ENCODE measurements at regions not wholly inside any gene's neighbourhood (a gene's known extent, or its start where the extent isn't known, plus 50 kb on each side); places are given as distances from the start of the nearest gene placed in this dataset.
A peak's percentile ranks its signal among the peaks of the same experiment; 100 is the strongest.

DNA sequence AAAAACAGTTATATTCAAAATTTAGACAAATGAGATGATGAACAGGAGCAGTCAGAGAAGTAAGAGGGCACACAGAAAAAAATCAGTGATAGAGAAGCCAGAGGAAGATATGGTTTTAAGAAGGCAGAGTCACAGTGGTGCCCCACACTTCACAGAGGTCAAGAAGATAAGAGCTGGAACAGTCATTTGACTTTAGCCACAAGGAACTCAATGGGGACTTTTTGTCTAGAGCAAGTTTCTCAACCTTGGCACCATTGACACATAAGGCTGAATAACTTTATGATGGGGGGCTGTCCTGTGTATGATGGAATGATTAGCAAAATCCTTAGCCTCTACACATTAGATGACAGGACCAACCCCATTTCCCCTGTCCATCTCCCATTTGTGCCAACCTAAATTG lies 172.8 kb upstream of the PLEKHG7 start:
- DNase-seq = no peak

DNA sequence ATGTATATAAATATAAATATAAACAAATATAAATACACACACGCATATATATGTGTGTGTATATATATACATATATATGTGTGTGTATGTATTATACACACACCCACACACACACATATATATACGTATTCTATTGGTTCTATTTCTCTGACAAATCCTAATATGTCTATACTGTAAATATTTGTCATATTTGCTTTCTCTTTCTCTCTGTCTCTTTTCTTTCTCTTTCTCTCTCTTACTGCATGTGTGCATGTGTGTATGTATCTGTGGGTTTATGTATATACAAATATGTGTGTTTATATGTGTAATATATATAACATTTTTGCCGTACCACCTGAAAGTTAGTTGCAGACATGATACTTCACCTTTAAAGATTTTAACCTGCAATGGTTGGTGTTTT lies 174.2 kb upstream of the PLEKHG7 start:
- DNase-seq = no peak

DNA sequence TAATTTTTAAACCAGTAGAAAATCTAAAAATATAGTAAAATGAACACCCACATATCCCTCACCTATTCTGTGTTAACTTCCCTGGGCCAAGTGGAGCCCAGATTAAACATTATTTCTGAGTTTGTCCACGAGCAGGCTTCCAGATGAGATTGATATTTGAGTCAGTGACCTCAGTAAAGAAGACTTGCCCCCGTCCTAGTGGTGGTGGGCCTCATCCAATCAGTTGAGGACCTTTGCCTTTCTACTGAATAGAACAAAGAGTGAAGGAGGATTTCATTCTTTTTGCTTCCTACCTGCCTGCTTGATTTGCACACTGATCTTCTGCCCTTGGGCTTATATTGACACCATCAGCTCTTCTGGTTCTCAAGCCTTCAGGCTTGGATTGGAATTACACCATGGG lies 174.7 kb upstream of the PLEKHG7 start:
- DNase-seq = no peak

DNA sequence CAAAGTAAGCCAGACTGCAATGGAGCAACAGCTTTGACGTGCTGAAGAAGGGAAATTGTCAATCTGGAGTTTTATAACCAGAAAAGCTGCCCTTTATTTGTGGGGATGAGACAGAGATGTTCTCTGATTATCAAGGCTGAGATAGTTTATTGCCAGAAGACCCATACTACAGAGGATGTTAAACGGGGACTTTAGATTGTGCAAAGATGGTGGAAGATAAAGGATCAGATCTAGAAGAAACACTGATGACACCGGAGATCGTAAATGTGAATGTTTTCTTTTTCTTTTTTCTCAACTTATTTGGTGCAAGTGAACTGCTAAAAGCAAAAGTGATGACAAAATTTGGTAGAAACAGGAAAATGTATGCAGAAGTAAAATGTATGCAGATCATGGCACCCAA lies 178.3 kb upstream of the PLEKHG7 start:
- DNase-seq = no peak

DNA sequence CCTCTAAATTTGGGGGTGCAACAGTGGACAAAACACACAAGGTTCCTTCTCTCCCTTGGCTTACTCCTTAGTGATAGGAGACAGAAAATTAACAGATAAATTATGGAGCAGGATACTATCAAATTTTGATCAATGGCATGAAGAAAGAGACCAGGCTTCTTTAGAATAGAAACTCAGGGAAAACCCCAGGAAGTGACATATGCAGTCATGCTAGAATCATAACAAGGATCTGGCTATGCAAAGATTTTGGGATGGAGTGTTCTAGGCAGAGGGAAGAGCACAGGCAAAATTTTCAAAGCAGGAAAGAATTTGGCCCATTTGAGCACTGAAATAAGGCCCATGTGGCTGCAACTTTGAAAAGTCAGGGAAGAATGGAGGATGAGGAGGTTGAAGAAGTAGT lies 182.3 kb upstream of the PLEKHG7 start:
- no peak for DNase-seq

DNA sequence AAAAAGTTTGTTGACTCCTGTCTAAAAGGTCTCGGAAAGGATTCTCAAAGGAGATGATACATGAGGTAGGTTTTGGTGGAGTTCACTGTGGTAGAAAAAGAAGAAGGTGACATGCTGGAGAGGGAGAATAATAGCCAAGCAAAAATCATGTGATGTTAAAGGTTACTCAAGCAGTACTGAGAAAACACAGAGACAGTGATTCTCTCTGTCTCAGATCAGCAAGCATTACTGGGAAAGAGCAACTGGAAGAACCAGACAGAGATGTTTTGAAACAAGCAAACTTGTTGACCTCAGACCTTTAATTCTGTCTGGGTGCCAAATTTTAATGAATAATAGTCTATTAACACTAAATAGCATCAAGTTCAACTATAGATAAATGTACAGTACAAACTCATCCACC lies 183.5 kb upstream of the PLEKHG7 start:
- DNase-seq = no peak

DNA sequence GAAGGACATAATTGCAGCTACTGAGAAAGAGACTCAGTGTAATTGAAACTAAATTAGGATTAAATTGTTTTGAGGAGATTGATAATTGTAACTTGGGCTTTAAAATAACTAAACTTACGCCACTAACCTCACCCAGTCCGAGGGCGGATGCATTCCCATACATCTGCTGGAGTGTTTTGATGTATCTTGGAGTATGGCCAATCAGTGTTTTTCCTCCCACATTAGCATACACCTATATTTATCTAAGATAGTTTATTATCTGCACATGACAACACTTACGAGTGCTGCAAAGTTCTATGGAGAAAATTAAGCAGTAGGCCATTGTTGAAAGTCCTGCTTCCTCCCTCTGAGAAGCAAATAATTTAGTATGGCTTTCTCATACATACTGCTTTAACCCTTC lies 184.7 kb upstream of the PLEKHG7 start:
- no peak for DNase-seq

DNA sequence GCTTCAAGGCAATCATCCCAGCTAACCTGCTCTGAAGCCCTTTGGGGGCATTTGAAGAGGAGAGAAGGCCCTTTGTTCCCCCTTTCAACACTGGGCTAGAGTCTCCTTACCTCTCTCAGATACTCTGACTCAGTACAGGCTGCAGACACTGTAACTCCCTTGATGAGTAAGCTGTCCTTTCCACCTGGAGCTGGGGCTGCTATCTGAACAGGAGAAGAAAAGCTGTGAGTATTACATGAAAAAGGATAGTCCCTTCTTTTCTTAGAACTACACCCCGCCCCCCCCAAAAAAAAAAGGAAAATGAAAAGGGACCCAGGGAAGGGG lies 186.6 kb upstream of the PLEKHG7 start:
- no peak for DNase-seq

DNA sequence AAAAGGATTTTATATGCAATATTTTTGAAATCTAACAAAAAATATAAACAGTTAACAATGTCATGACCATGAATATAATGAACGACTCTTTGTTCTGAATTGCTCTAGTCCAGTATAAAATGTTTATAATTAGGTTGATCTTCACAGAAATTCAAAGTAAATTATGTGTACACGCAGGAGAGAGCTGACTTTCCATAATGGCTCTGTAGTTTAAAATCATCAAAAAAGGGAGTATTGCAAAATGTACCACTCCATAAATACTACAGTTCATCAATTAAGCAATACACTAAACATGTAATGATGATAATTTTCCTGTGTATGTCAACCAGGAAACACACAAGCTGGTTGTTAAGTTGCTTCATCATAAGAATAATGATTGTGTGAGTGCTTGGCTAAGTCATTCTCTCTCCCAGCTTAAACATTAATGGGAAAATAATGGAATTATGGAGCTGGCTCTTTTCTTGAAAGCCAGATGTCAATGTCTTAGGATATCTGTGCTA lies 189.5 kb upstream of the PLEKHG7 start:
- no peak for DNase-seq

DNA sequence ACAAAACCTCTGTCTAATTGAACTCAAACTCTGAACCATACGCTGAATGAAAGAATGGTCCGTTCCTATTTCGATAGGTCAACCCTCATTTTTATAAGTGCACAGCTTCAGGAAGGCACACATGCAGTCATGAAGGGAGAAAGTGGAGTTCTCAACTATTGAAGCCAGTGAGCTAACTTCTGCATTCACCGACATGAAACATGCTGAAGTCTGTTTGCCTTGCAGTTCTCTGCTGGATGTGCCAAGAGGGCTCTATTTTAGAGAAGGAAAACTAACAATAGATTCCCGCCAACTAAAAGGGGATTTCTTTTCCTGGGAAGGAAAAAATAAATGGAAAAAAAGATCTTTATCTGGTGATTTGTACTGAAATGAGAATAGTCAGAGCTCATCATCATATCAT lies 191.0 kb upstream of the PLEKHG7 start:
- no peak for DNase-seq

DNA sequence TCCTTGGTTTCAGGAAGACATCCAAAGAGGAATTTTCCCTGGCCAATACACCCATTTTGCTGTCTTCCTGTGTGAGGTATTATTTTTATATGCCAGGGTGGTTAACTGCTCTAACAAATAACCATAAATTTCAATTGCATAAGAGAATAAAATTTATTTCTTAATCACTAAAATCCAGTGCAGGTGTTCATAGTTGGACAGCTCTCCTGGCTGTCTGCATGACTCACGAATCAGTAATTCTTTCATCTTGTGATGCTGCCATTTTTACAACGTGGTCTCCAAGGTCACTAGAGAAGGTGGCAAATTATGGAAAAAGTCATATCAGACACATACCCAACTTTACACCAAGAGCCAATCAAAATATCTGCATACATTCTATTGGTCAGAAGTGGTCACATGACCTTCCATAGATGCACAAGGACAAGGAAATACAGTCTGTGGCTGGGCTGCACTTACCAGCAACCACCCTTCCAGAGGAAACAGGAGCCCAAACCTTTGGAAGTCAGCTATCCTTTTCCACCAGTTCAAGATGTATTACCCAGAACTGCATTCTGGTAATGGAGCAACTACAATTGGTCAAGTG lies 193.5 kb upstream of the PLEKHG7 start:
- DNase-seq = no peak

DNA sequence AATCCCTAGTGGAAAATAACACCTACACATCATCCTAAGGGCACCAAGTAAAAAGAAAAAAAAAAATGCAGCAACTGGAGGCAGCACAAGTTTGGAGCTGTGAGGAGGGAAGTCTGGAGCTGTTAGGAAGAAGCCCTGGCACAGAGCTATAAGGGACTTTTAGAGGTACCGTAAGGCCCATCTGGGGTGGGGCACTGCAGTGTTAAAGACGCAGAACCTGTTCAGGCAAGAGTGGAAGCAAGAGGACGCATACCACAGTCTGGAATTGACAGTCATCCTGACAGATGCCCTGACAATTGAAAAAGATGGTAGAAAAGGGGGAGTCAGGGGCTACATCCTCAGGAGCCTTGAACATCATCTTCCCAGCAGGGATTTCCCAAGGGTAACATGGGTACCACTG lies 195.9 kb upstream of the PLEKHG7 start:
- DNase-seq = no peak

DNA sequence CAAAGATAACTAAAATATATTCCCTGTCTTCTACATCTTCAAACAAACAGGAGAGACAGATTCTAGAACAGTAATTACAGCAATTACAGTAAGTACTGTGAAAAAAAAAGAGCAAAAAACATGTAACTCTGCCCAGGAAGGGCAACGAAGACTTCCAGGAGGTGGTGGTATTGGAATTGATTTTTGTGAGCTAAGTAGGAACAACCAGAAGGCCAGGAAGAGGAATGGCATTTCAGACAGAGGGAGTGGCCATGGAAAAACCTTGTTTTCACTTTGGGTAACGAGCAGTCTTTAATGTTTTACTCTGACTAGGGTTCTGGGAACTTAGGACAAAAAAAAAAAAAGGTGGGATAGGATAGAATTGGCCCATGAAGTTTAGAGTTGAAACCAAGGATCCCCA lies 196.3 kb upstream of the PLEKHG7 start:
- DNase-seq = no peak

DNA sequence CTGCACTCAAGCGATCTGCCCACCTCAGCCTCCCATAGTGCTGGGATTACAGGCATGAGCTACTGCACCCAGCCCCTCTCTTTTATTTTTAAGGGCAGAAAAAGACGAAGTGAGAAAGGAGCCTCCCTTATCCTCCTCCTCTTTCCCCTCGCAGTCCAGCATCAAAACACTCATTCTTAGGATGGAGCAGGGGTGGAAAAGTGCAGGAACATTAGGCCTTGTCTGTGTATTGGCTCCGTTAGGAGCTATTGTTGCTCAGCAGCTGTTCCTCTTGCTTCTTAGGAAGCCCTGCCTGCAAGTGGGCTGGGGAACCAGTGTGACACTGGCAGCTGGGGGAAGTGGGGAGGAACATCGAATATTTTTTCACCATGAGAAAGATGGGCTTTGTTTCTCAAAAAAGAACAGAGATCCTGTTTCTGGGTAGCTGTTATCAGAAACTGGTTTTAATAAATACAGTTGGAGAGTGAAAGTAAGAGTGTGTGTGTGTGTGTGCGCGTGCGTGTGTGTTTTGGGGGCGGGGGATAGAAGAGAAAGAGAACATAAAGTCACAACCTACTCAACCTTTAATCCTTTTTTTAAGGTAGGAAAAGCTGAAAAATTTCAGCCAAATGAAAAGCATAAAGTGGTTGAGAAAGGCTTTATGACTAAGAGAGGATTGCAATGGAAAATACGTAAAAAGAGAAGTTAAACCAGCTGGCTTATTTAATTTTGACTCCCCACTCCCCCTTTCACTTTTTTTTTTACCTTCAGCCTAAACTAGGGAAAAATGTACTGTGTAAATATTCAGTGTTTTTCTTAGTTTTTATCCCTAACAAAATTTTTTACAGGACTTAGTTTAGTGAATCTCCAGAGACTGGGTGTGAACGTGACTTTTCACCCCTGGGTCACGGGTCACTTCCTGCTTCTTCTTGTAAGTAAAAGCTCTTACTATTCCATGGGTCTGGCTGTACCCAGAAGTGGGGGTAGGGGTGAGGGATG lies 197.2 kb upstream of the PLEKHG7 start:
- peak in 1 of 2 donors; percentile 31 for DNase-seq

DNA sequence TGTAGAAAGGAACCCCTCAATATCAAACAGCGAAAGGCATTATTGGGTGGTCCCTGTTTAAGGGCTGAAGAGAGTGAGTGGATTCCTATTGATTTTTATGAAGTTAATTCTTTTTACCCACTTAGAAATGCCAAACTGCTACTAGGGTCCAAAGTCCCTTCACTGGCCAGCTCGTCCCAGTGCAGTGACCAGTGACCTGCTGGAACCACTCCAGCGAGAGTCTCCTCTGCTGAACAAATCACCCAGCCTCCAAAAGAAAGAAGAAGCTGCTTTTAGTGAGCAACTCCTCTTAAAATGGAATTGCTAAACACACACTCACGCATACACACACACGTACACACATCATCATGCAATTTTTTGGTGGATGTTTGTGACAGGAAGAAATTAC lies 198.2 kb upstream of the PLEKHG7 start:
- no peak for DNase-seq

DNA sequence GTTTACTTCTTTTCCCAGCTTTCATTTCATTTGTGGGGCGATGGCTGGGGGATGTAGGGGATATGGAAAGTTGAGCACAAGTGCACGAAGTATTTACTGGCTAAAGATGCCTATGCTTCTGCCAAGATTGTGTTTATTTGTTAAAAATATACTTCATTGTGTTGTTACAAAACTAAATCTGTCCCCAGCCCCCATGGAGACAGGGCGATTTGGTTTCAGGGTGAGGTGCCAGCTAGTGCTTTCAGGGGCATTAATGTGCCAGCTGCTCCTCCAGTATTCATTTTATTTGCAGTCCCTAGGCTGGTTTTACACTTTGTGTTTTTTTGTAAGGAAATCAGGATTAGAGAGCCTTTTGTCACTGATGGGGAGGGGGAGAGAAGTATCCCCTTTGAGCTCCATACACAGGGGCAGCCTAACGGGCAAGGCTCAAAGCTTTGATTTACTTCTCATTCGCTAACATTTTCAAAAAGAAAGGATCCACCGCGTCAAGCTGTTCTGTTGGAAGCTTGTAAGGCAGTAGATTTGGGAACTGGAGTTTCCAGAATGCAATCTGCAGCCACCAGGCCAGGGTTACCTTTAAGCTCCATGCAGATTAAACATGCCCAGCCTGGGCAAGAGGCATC lies 198.7 kb upstream of the PLEKHG7 start:
- no peak for DNase-seq

DNA sequence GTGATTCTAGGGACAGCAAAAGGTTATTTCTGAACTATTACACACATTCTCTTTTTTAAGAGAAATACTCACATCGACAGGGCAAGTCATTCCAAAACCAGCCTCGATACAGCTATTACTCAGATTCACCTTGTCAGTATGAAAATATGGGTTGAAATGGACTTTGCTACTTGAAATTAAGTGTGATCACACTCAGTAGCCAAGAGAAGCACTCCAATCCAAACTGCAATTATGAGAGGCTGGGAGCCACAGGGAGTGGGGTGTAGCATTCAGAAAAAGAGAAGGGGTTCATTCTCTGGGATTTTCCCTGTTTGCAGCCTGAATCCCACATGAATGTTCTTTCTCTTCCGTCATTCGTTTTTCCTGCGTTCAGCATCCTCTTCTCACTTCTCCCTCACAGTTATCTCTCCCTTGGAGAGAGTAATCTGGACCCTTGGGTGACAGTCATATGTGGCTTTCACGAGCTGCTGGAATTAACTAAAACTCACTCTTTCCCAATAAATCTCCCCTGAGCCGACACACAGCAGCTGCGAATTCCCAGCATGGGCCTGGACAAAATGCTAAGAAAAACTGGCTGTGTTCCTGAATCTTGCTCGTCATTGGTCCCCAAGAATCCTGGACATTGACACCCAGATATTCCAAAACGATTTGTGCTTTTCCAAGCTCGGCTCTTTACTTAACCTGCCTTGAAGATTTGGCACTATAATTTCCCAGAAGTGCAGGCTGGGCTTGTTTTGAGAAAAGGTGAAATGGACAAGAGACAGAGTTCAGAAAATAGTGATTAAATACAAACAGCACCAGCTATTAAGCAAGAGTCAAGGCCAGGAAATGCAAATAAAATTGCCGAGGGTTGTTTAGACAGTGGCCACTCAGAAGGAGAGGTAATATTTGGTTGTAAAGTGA lies 199.5 kb upstream of the PLEKHG7 start:
- peak in 1 of 2 donors; percentile 36 for DNase-seq

DNA sequence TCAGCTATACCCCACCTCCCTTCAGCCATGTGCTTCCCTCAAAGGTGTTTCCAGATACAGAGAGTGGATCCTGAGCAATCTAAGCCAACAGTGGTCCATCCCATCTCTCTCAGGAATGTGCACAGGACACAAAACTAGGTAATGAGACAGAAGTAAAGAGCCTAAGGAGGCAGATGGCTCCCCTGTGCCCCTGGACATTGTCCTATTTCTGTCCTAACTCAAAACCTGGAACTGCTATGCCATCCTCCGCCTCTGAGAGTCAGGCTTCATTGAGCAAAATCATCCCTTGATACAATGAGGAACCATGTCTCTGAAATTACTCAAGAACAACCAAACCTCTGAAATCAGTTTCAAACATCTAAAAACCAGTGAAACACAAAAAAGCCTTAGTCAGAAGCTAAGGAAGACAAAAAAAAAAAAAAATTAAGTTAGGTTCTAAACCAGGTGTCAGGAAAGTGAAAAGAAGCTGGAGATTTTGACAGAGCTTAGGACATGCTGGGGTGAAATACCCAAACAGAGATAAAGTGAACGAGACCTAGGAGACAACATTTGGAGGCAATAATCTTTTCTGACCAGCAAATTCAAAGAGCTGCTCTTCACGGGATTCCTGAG lies 200.3 kb upstream of the PLEKHG7 start:
- DNase-seq = peak; percentile 21 to 32

DNA sequence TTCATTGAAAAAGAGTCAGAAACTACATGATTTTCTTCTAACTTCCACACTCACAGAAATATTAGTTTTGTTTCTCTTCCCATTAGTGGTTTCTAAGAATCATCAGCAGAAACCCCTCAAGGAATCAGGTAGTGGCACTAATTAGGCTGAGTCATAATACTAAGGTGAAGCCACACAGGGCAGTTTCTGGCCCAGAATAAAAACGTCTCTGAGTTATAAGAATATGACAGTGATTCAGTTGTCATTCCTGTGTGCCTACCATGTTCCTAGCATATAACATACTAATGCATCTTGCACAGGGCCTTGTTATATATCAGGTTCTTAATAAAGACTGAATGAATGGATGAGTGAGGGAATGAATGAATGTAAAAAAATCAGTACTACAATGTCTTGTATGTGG lies 206.0 kb upstream of the PLEKHG7 start:
- no peak for DNase-seq

DNA sequence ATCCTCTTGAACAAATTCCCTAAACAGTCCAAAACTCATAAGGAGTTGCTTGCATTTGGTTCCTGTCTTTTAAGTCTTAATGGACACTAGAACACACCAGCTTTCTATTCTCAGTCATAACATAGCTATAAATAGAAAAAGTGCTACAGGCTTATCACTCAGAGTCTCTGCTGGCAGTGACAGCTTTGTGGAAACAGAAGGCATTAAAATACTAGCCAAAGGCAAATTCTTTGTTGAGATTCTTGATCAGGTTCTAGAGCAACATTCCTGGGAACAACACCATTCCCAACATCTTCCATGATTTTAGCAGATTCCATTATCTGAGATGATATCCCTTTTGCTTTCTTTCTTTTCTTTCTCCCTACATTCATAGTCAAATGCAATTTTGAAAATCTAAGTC lies 207.7 kb upstream of the PLEKHG7 start:
- no peak for DNase-seq

DNA sequence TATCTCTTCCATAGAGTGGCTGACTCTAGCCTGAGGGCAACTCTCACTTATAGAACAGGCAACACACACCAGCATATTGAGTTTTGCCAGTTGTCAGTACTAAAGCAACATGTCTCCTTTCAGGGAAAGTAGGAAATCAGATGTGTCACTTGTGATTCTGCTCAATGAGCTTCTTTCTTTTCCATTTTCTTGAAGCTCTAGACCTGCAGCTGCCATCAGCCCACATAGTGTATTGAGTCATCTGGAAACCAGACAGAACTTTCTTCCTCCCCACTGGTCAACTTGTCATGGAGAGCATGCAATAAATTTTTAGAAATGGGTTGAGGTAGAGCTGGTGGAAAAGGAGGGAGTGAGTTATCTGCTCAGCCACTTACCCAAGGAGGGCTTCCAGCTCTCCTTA lies 209.0 kb upstream of the PLEKHG7 start:
- no peak for DNase-seq

DNA sequence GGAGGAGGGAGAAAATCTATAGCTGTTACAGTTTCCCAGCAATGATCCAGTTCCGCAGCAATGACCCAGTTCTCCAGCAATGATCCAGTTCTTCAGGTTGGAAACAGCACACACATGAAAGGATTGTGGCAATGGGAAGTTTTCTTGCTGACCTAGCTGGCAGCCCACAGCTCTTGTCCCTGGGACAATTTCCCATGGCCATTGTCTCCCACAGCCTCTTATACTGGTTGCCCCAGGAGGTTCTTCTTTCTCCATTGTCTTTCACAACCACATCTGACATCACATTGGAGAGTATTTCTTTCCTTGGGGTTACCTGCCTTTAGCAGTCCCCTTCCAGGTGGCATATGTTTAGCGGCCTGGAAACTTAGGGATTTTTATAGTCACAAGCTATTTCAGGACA lies 209.8 kb upstream of the PLEKHG7 start:
- DNase-seq = no peak

DNA sequence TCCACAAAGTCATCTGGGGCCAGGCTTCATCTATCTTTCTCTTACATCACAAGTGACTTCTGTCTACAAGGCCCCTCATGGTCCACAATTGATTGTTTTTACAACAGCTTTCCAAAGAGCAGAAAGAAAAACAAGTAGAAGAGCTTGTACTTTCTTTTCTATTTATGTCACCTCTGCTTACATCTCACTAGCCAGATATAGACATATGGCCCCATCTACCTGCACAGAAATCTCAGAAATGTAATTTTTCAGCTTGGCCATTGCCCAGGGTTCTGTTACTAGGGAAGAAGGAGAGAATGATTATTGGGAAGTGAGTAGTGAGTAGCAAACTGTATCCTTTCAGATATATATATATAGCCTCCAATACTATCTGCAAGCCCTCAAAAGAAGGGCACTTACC lies 210.5 kb upstream of the PLEKHG7 start:
- no peak for DNase-seq
